Aorta (tissue), 5 donors: ENCODE measurements at regions not wholly inside any gene's neighbourhood (a gene's known extent, or its start where the extent isn't known, plus 50 kb on each side); places are given as distances from the start of the nearest gene placed in this dataset.

Source experiments
- ATAC-seq: fragments of 200-7000 bp; cut with Tn5 transposase; one replicate; pipeline ENCODE4 v1.9.1; 2022; ENCODE audit warnings: moderate library complexity; ENCODE audit not compliant: low FRiP score
- DNase-seq, 2 donors: peaks; one replicate each; pipeline ENCODE4 v3.0.0-alpha.2; 2020
- H3K27ac ChIP-seq, 2 donors: one replicate each; pipeline ENCODE4 v1.5.1; 2013; ENCODE audit warnings: low read length in 2 of 2, mild to moderate bottlenecking in 2 of 2, moderate library complexity in 2 of 2, control low read depth in 1 of 2, inconsistent platforms in 1 of 2, low read depth in 1 of 2
- H3K27me3 ChIP-seq, 2 donors: one replicate each; pipeline ENCODE4 v1.6.1; 2013; ENCODE audit warnings: control low read depth in 1 of 2, low read length in 1 of 2, mild to moderate bottlenecking in 1 of 2, moderate library complexity in 1 of 2; ENCODE audit not compliant: insufficient read depth in 2 of 2, control insufficient read depth in 1 of 2
- H3K36me3 ChIP-seq, 2 donors: one replicate each; pipeline ENCODE4 v1.6.1; 2013; ENCODE audit warnings: control low read depth in 1 of 2, low read length in 1 of 2, mild to moderate bottlenecking in 1 of 2; ENCODE audit not compliant: insufficient read depth in 2 of 2, control insufficient read depth in 1 of 2
- H3K4me1 ChIP-seq, 2 donors: one replicate each; pipeline ENCODE4 v1.6.1; 2013; ENCODE audit warnings: low read length in 2 of 2, control low read depth in 1 of 2, mild to moderate bottlenecking in 1 of 2, moderate library complexity in 1 of 2; ENCODE audit not compliant: insufficient read depth in 2 of 2, control insufficient read depth in 1 of 2
- H3K4me3 ChIP-seq, 2 donors: one replicate each; pipeline ENCODE4 v1.5.1; 2013; ENCODE audit warnings: low read length in 2 of 2, control low read depth in 1 of 2, mild to moderate bottlenecking in 1 of 2
- H3K9me3 ChIP-seq: one replicate; pipeline ENCODE4 v1.6.1; 2013; ENCODE audit warnings: mild to moderate bottlenecking, low read length; ENCODE audit not compliant: control insufficient read depth
- WGBS, 2 donors: extraction: QIAGEN DNeasy Blood & Tissue Kit; methylation state at CpG; one replicate each; pipeline ENCODE4 v1.1.7; 2013; 5-methylcytosine and 5-hydroxymethylcytosine counted together
- intact Hi-C, 2 donors: fragments of 100-400 bp; cut with DNase I; formaldehyde crosslinking; loops; one replicate each; pipeline versions ENCODE4 v1.14.2 to v1.15.0; 2022
- donor health status: healthy with polysubstance abuse.
- donor health status: Bipolar disorder and iron deficiency.
- donor health status: DM: no; HTN: no; CAD: no.
- donor health status: DM: no; HTN: no; CAD: no.
- donor health status: DM: yes; HTN: yes; CAD: no.

DNA sequence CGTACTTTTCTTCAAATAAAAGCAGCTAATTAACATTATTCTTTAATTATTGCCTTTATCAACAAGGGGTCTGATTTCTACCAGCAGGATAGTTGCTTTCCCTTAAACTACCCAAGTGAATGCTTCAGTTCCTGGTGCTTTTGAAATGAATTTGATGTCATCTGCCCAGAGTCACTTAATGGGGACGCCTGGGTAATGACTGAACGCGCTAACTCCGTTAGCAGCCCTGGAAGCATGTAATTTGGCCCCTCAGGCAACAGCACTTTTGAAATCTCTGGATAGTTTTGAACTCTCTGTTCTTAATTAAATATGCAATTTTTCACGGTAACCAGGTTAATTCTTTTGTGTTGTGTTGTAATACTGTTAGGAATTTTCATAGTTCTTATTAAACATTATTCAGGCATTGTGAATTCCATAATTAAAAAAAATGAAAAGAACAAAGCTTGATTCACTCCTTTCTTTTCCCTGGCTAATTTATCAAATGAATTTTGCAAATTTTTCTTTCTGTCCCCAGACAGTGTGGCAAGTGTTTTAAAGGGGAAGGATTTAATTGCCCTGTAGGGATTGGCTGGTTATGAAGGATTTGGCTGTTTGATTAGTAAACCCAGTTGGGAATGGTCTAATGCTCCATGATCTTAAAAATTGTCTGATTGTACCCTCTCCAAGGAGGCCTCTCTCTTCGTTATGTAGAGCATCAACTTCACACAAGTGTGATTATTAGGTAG is 137.5 kb upstream of the MYL2 start:
- ATAC-seq (no peak), DNase-seq (no peak)
- intact Hi-C loops: no loop called here
- no peaks in the 10 kb centered on the region for H3K27me3 ChIP-seq
- no peaks in the 10 kb centered on the region for H3K9me3 ChIP-seq
- no peak overlapping the region for H3K4me3 ChIP-seq
- H3K4me1 ChIP-seq: no peaks in the 10 kb centered on the region
- WGBS, 2 donors: 83 to 88% methylated on average over 7 of the region's 7 CpGs
- H3K27ac ChIP-seq: no peak overlapping the region
- H3K36me3 ChIP-seq: no peaks in the 10 kb centered on the region

DNA sequence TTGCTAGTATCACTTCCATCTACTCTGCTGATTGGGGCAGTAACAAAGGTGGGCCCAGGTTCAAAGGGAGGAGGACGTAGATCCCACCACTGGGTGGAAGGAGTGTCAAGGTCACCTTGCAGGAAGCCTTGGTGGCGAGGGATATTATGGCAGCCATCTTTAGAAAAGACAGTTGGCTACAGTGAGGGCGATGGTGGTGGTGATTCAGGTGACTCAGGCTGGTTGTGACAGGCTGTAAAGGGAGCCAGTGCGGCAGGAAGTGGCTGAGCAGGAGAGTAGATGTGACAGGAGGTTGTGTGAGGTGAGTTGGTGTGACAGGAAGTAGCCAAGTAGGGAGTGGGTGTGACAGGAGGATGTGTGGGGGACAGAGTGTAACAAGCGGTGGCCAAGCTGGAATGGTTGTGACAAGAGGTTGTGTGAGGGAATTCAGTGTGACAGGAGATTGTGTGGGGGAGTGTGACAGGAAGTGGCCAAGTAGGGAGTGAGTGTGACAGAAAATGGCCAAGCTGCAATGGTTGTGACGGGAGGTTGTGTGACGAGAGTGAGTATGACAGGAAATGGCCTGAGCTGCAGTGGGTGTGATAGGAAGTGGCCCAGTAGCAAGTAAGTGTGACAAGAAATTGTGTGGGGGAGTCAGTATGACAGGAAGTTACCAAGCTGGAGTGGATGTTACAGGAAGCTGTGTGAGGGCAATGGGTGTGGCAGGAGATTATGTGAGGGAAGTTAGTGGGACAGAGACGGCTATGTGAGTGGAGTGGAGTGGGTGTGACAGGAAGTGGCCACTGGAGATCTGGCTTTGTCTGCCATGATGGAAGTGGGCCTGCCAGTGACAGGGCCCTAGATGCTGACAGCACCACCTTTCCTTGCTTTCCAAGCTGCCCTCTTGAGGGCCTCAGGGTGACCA is 136.5 kb upstream of the MYL2 start:
- intact Hi-C loops: no loop called here
- WGBS, 2 donors: 88 to 90% methylated on average over 8 of the region's 8 CpGs
- DNase-seq (peak; percentile 37 to 47), ATAC-seq (no peak)
- no peaks in the 10 kb centered on the region for H3K36me3 ChIP-seq
- no peak overlapping the region for H3K4me3 ChIP-seq
- H3K27me3 ChIP-seq: no peaks in the 10 kb centered on the region
- H3K9me3 ChIP-seq: no peaks in the 10 kb centered on the region
- no peaks in the 10 kb centered on the region for H3K4me1 ChIP-seq
- H3K27ac ChIP-seq: no peak overlapping the region

DNA sequence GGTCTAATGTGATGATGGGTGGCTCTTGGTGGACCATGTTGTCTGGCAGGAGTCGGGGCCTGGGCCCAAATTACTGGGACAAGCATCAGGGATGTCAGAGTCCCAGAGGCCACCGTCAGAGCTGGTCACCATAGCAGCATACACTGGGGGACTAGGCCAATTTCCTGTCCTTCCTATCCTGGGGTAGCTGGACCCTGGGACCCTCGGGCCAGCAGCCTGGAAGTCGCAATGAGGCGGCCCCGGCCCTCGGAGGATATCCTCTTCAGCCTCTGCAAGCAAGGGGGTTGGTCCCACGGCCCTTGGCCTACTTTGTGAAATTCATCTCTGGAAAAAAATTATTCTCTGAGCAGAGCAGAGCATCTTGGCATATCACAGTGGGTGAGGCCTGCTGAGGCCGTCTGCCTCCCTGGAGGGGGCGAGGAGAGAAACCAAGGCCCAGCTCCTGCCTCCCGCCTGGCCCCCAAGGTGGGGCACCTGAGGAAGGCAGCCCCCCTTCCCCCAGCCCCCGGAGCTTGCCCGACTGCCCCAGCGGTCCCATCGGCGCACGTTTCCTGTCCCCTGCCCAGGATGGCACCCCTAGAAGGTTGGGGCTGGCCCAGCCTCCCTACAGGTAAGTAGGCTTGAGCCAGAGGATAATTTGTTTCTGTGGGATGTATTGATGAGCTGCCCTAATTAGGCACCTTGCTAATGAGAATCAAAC is 135.0 kb upstream of the MYL2 start:
- ATAC-seq (no peak), DNase-seq (peak; percentile 29 to 39)
- H3K9me3 ChIP-seq: no peaks in the 10 kb centered on the region
- intact Hi-C loops: no loop called here
- H3K4me3 ChIP-seq: no peak overlapping the region
- 89% methylated on average over 17 of the region's 17 CpGs for WGBS, 2 donors
- H3K36me3 ChIP-seq: no peaks in the 10 kb centered on the region
- no peak overlapping the region for H3K27ac ChIP-seq
- no peaks in the 10 kb centered on the region for H3K4me1 ChIP-seq
- no peaks in the 10 kb centered on the region for H3K27me3 ChIP-seq

DNA sequence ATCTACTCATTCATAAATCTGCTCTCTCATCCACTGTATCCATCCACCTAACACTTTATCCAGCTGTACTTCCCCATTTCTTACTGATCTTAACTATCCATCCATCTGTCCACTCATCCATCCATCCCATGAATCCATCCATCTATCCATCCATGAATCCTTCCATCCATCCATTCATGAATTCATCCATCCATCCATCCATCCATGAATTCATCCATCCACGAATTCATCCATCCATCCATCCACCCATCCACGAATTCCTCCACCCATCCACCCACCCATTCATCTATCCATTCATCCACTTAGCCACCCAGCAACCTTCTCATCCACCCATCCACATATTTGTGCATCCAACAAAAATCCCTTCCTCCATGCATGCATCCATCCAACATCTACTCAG is 128.6 kb upstream of the MYL2 start:
- Histone ChIP-seq H3K27me3 (no peaks in the 10 kb centered on the region), H3K36me3 (no peaks in the 10 kb centered on the region), H3K4me3 (no peak overlapping the region), H3K4me1 (no peaks in the 10 kb centered on the region), H3K27ac (no peak overlapping the region), H3K9me3 (no peaks in the 10 kb centered on the region)
- DNase-seq (no peak), ATAC-seq (no peak)
- WGBS, 2 donors: 70 to 78% methylated on average over 2 of the region's 2 CpGs
- intact Hi-C loops: no loop called here

DNA sequence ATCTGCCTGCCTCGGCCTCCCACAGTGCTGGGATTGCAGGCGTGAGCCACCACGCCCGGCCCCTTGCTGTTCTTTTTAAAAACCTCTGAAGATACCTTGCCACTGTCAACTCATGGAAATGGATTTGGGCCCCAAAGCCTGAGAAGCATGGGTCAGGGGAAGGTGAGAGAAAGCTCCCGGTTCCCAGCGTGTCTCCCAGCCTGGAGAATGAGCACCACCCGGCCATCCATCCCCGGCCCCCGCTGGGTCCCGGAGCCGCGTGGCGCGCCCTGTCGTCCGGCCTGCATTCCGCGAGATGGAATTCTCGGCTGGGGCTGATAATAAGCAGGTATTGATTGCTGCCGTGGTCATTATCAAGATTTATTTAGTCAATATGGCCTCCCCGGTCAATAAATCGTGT is 126.5 kb upstream of the MYL2 start:
- H3K4me1 ChIP-seq: no peaks in the 10 kb centered on the region
- ATAC-seq: no peak
- H3K9me3 ChIP-seq: no peaks in the 10 kb centered on the region
- 71 to 74% methylated on average over 22 of the region's 22 CpGs for whole genome bisulfite sequencing, 2 donors
- no peaks in the 10 kb centered on the region for H3K27me3 ChIP-seq
- intact Hi-C loops: no loop called here
- no peak overlapping the region for H3K4me3 ChIP-seq
- H3K36me3 ChIP-seq: no peaks in the 10 kb centered on the region
- H3K27ac ChIP-seq: no peak overlapping the region
- peak; percentile 33 to 36 for DNase-seq

DNA sequence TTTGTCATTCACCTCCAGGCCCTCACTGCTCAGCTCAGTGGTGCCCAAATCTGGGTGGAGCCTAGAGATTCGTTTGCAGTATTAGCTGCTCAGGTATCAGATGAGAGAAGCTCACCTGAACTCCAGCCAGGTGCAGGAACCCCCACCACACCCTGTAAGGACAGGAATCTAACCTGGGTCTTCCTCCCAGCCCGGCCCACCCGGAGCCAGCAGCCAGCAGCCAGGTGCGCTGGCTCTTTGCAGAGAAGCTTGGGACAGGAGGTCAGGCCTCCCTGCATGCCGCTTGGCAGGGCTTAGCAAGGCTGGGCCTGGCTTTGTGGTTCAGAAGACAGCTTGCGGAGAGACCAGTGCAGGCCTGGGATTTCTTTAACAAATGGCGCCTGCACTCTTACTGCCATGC is 125.6 kb upstream of the MYL2 start:
- Histone ChIP-seq H3K27me3 (no peaks in the 10 kb centered on the region), H3K27ac (no peak overlapping the region)
- intact Hi-C loops: no loop called here

DNA sequence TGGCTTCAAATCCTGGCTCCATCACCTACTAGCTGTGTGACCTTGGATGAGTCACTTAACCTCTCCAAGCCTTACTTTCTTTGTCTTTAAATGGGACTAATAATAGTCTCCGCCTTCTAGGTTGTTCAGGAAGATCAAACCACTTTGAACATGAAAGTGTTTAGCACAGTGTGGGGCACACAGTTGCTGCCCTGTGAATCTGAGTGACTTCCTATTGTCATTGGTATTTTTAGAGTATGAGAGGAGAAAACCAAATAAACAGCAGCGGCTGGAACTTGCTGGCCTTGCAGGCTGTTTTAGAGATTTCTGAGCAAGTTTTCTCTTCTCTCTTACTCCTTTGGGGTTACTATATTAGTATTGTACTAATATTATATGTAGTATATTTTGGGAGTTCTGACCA is 120.7 kb upstream of the MYL2 start:
- Histone ChIP-seq H3K27ac (no peak overlapping the region), H3K4me3 (no peak overlapping the region), H3K4me1 (no peaks in the 10 kb centered on the region), H3K9me3 (no peaks in the 10 kb centered on the region), H3K36me3 (no peaks in the 10 kb centered on the region), H3K27me3 (no peaks in the 10 kb centered on the region)
- DNase-seq: no peak
- no peak for ATAC-seq
- intact Hi-C loops: no loop called here
- 66 to 69% methylated on average over 2 of the region's 2 CpGs for WGBS, 2 donors

More for the DNA sequence above, 125.6 kb upstream of the MYL2 start:
- no peaks in the 10 kb centered on the region for H3K36me3 ChIP-seq
- WGBS, 2 donors: 87 to 89% methylated on average over 7 of the region's 7 CpGs
- DNase-seq (peak; percentile 13 to 52), ATAC-seq (no peak)
- no peak overlapping the region for H3K4me3 ChIP-seq
- H3K9me3 ChIP-seq: no peaks in the 10 kb centered on the region
- no peaks in the 10 kb centered on the region for H3K4me1 ChIP-seq

DNA sequence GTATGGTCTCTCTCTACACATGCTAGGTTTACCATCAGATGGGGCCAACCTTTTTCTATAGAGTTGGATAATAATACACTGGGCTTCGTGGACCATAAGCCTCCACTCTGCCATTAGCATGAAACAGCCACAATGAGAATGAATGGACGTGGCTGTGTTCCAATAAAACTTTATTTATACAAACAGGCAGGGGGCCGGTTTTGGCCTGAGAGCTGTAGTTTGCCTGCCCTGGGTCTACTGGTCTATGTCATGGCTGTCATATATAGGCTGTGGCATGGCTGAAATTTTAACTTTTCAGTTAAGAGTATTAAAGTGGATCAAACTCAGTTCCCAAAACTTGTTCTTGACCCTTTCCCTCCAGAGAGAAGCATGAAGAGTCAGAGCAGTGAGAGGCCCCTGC is 120.3 kb upstream of the MYL2 start:
- no peaks in the 10 kb centered on the region for H3K36me3 ChIP-seq
- intact Hi-C loops: no loop called here
- ATAC-seq (no peak), DNase-seq (no peak)
- no peaks in the 10 kb centered on the region for H3K4me1 ChIP-seq
- no peak overlapping the region for H3K4me3 ChIP-seq
- 75 to 76% methylated on average over 3 of the region's 3 CpGs for WGBS, 2 donors
- H3K9me3 ChIP-seq: no peaks in the 10 kb centered on the region
- H3K27me3 ChIP-seq: no peaks in the 10 kb centered on the region
- no peak overlapping the region for H3K27ac ChIP-seq
